Ovary (tissue), 3 donors: ENCODE measurements at regions not wholly inside any gene's neighbourhood (a gene's known extent, or its start where the extent isn't known, plus 50 kb on each side); places are given as distances from the start of the nearest gene placed in this dataset.

Experiments used
- POLR2A ChIP-seq: fragments of 450-650 bp; IDR thresholded peaks from one replicate; pipeline ENCODE4 v1.6.1; 2017; ENCODE audit warnings: antibody characterized with exemption, mild to moderate bottlenecking, moderate library complexity
- TF ChIP-seq, protein P1 (sequence below), 3 donors: fragments of 450-650 bp in 2 of 3; fragments of 200-600 bp in 1 of 3; IDR thresholded peaks; one replicate each; pipeline versions ENCODE4 v1.5.1 to v1.8.0; 2016 to 2022; ENCODE audit warnings: antibody characterized with exemption in 3 of 3, mild to moderate bottlenecking in 1 of 3
- donor health status: DM: no; HTN: no; CAD: no.

DNA sequence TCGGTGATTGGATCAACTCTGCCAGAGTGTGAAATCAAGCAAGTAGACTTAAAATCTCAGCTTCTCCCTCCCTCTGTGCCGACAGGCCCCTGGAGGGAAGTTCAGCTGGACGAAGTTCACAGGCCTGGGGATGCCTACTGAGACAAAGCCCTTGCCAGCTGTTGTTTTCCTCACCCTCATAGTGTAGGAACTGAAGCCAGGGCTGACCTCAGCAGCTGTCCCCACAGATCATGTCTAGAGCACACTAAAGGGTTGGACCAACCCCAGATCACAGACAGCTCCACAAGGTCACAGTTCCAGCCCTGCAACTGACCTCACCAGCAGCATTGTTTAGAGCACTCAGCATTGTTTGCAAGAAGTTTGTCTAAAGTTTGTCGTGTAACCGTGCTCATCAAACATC, 261.9 kb upstream of the ECI2 start:
- no peak for TF ChIP-seq POLR2A
- TF ChIP-seq, protein P1, sequence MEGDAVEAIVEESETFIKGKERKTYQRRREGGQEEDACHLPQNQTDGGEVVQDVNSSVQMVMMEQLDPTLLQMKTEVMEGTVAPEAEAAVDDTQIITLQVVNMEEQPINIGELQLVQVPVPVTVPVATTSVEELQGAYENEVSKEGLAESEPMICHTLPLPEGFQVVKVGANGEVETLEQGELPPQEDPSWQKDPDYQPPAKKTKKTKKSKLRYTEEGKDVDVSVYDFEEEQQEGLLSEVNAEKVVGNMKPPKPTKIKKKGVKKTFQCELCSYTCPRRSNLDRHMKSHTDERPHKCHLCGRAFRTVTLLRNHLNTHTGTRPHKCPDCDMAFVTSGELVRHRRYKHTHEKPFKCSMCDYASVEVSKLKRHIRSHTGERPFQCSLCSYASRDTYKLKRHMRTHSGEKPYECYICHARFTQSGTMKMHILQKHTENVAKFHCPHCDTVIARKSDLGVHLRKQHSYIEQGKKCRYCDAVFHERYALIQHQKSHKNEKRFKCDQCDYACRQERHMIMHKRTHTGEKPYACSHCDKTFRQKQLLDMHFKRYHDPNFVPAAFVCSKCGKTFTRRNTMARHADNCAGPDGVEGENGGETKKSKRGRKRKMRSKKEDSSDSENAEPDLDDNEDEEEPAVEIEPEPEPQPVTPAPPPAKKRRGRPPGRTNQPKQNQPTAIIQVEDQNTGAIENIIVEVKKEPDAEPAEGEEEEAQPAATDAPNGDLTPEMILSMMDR (IDR thresholded peaks at IDR 0.05), result no peak
